NOMO-1 treated with DMSO at 0.1 percent for 48 hours (cell line): ENCODE measurements at regions not wholly inside any gene's neighbourhood (a gene's known extent, or its start where the extent isn't known, plus 50 kb on each side); places are given as distances from the start of the nearest gene placed in this dataset.
"Not testable (repeated sequence)": the region's sequence is repeated elsewhere in the genome, so short reads cannot be mapped to it uniquely, and the experiment has no call there.

Experiments used
- DNase-seq: peaks from one replicate; lab custom pipeline; 2025; ENCODE audit not compliant: unreplicated experiment; lab: John Stamatoyannopoulos, UW

DNA sequence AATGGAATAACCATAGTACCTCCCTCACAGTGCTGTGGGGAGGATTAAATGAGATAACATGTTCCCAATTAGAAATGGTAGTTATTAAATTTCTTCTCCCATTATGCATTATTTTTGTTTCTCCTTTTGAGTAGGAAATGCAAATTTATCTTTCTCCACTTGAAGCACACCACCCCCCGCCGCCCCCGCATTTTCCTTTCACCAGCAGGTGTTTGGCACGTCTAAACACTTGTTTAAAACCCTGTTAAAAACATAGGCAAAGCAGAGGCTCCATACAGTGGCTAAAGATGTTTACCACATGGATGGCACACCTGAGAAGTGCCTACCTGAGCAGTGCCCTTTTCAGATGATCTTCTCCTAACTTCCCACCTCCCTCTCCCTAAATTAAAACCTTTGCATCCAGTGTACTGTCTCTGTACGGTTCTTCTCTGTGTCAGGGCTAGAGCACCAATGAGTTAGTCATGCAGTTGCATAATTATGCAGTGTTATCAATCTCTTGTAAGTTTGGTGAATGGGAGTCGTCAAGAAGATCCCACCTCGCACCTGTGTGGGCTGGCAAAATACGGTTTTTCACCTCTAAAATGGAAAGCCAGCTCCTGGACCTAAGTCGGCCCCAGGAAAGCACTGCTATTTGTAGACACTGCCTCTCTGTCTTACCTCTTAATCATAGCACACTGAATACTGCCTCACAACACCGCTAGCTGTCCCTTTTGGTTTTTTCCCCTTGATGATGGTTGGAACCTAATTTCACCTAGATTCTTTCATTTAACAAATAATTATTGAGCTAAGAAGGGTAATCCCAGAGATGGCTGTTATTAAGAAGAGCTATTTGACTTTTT is 122.0 kb downstream of the CT47B1 start:
- no peak for DNase-seq

DNA sequence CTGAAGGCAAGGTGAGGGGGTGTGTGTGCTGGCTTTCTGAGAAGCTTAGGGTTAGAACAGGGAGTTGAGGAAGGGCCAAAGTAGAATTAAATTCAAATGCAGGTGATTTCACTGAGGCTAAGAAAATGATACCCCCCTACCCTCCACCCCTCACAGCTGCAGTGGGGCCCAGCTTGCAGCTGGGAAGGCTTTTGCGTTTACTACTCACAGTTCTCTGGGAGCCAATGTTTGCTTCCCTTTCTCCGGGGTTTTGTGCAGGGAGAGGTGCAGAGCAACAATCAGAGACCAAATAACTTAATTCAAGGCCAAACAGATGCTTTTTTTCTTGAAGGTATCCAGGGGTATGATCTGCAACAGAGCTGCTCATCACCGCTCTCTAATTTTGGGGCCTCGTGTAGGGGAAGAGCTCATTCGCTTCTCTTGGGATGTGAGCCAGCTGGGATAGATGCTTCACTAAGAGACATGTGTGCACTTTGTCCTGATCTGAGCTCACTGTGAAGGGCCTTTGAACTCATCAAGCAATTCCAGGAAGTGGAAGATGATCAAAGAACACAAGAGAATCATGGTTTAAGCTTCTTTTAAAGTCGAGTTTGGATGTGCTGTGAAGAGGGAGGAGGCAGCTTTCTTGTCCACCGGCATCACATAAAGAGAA is 122.7 kb upstream of the C1GALT1C1 start:
- DNase-seq = no peak

DNA sequence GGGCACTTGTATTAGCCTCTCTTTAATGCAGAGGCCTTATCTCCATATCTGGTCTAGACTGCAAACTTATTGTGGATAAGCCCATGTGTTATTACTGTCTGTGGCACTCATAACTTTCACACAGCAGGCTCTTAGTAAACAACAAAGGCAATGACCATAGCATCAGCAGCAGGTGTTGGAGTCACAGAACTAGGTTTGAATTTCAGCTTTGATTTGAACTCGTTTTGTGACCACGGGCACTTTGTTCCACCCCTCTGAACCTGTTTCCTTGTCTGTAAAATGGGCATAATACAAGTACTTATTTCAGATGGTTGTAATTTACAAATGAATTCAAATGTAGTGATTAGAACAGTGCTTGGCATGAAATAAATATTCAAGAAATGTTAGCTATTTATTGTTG is 121.8 kb upstream of the C1GALT1C1 start:
- no peak for DNase-seq

DNA sequence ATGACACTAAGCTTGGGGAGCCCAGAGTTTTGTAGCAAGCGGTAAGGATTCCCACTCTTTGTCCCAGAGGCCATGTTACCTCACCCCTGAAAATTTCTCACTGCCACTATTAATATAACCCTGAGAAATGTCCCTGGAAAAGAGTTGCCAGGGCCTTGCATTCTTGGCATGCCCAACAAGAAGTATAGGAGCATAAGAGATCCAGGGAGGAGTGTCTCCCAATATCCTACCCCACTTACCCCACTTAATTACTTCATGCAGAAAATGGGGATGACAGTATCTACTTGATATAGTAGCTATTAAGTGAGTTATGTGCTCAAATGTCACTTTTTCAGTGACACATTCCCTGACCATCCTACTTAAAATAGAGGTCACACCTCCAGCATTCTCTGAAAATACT is 120.5 kb upstream of the C1GALT1C1 start:
- DNase-seq = no peak

DNA sequence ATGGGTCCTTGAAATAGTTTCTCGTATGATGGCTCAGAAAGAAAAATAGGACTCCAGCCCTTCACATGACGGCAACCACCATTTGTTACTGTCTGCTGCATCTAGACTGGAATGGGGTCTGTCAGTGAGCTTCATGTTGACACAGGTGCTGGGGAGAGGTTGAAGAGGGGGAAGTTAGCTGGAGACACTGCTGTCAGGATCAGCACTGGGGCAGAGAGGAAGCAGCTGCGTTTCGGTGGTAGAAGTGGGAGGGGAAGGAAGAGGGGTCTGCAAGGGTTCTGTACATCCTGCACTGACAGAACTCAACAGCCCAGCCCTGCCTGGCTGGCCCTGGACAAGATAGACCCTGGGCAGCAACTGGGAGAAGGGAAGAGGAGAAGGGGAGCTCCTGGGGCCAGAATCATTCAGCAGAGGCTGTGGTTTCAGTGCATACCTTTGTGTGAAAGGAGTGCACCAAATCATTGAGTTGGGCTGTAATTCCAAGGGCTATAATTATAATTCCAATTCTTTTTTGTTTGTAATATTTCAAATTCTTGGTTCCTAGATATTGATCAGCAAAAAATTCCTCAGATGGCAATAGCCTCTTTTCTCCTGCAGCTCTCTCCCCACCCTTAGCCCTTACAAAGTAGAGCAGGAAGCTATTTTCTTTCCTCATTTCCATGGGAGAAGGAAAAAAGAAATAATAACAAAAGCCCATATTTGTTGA is 119.4 kb upstream of the C1GALT1C1 start:
- DNase-seq = peak; percentile 2

DNA sequence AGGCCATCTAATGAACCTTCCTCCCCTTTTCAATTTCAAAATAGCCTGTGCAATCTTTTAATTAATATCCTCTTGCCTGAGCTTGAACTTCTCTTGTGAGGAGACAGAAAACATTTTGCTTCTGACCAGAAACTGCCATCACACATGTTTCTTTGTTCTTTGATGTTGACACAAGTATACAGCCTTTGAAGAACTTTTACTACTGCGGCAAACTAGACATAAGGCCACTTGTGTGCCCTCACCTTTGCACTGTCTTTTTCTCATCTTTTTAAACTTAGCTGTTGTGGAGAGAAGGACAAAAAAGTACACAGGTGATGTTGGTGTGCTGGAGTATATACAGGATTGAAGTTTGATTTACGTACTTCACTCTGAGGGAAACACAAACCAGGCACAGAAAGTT is 116.3 kb upstream of the C1GALT1C1 start:
- DNase-seq = no peak

DNA sequence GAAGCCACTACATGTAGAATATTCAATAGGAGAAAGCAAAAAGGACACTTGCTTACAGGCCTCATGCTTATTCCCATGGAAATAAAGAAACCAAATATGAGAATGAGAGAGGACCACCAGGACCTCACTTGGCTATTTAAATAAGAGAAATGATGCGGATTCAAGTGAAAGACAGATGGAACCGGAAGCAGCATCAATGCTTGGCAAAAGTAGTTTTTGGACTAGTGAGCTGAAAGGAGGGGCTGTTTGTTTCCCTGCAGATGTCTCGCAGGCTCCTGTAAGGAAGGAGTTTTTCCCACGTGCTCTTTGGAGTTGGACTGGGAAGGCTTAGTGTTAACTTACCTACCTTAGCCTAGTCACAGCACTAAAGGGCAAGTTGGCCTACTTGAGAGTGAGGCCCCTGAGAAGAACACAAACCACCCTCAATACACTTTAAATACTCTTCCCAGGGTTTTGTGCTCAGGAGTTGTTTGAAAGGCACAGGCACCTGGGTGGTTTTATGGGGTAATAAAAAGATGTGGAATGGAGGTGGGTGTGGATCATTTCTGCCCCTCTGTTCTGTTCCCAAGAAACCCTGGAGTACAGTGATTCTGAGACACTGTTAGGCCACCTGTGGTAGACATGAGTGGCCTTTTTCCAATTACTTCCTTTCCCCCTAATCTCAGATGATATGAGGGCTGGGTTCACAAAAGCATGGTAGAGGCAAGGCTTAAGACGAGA is 113.3 kb upstream of the C1GALT1C1 start:
- DNase-seq = no peak

DNA sequence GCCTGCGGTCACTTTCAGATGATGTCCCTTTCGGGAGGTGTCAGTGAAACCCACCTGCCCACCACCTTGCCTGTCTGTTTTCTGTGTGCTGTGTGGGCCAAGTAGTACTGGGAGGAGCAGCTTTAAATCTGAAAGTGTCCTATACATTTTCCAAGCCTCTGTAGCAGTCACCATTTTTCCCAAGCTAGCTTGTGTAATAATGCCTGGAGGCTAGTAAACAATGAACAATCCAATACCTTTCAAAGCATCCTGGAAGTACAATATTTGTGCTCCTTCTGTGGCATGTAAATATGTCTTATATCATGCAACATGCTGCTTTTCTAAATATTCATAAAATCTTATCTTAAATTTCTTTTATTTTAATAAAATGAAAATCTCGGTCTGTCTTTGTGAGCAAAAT is 111.6 kb upstream of the C1GALT1C1 start:
- DNase-seq = no peak

DNA sequence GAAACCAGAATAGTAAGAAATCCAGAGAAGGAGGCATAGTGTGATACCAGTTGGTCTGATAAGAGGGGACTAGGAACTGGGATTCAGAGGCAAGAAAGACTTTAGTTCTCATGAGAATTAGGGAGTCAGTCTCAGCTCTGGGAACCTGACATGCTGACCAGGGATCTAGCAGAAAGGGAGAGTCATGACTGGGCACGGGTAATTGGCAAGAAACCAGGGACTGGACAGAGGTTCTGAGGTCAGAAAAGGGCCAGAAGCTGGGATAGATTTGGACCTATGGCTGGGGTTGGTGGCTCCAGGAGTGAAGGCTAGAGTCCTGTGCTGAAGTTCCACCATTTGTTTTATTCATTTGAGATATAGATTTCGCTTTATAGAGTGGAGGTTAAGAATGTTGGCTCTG is 110.2 kb upstream of the C1GALT1C1 start:
- no peak for DNase-seq

DNA sequence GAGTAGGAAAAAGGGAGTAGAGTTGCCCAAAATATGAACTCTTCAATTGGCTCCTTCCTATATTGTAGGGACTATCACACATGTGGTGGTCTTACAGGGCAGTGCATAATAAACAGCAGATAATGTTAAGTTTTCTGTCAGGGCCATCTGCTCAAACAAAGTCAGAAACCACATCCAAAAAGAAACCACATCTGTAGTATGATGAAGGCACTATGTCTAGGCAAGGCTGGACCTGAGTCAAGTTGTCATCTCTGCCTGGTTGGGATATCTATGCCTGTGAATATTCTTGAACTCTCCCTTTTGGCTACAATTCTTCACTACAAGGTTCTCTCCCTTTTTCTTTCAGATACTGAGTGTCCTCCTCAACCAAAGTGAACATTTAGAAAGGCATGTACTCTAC is 109.4 kb upstream of the C1GALT1C1 start:
- DNase-seq = no peak

DNA sequence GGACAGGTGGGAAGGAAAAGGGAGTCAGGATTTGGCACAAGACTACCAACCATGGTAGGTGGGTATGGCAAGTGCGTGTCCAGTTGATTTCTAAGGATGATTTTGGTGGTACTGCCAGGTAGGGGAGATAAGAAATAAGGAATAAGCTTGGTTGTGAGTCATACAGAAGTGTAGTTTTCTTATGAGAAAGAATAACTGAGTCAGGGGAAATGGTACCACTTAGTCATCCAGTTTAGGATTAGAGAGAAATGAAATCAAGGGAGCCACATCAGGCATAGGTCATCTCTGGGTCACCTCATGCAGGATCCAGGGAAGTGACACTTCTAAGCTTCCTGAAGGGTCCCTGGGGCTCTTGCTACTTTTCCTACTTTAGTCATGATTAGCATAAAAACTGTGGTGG is 107.1 kb upstream of the C1GALT1C1 start:
- no peak for DNase-seq

DNA sequence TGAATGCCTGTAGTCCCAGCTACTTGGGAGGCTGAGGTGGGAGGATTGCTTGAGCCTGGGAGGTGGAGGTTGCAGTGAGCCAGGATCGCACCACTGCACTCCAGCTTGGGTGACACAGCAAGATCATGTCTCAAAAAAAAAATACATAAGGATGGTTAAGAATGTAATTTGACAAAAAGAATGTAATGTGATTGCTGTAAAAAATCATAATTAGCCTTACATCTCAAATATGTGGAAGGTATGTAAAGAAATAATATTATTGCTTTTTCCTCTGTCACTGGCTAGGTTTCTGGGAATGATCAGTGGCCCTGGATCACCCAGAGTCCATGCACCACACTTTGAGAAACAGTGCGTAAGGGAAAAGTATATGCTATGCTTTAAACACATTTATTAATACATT is 106.1 kb upstream of the C1GALT1C1 start:
- no peak for DNase-seq

DNA sequence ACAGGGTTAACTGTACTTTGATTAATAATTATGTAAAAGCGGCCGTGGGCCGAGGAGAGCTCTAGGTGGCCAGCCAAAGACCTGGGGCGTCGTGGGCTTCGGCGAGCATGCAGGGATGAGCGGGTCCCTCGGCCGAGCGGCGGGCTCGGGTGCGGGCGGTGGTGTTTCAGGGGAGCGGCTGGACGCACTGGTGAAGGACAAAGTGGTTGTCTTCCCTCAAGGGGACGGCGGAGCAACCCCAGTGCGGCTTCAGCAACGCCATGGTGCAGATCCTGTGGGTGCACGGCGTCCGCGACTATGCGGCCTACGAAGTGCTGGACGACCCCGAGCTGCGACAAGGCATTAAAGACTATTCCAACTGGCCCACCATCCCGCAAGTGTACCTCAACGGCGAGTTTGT is 103.0 kb upstream of the C1GALT1C1 start:
- no peak for DNase-seq

DNA sequence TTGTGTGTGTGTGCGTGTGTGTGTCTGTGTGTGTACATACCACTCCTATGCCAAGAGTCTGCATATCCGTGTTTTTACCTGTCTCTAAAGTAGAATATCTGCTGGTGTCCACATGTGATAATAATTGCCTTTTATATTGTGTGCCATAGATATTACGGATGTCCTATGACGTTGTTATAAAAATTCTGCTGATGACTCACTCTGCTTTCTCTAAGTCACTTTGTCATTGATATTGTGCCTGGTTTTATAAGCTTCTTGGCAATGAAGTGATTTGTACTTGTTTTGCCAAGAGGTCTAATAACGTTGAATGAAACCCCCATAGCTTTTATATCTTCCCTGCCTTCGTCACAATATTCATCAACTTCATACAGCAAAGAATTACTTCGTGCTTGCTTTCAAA is 102.6 kb upstream of the C1GALT1C1 start:
- DNase-seq = no peak

DNA sequence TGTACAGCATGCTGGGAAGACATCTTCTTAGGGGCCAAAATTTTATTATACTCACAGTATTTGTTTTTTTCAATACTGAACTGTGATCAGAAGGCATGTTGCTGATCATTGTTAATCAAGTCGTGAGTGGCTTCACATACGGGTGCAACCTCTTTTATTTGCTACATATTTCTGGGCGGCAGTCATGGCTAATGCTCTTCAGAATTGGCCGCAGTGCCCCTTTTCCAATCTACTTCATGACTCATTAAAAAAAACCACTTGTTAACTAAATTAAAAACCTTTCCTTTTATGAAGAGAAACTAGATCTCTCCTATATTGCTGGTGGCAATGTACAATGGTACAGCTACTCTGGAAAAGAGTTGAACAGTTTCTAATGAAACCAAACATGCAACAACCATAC is 101.5 kb upstream of the C1GALT1C1 start:
- no peak for DNase-seq

DNA sequence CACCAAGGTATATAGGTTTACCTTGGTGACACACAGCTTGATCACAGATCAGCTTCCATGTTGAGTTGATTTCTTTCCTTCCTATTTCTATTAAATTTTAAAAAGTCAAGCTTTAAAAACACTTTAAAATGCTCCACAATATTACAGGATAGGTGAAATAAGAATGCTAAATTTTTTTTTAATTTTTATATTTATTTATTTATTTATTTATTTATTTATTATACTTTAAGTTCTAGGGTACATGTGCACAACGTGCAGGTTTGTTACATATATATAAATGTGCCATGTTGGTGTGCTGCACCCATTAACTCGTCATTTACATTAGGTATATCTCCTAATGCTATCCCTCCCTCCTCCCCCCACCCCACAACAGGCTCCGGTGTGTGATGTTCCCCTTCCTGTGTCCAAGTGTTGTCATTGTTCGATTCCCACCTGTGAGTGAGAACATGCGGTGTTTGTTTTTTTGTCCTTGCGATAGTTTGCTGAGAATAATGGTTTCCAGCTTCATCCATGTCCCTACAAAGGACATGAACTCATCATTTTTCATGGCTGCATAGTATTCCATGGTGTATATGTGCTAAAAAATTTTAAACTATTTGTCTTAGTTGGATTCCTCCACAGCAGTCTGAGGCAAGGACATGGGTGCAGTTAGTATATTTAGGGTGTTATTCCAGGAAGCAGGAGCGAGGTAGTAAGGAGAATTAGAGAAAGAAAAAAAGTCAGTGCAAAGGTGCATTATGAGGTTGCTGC is 99.8 kb upstream of the C1GALT1C1 start:
- DNase-seq = not testable (repeated sequence)

DNA sequence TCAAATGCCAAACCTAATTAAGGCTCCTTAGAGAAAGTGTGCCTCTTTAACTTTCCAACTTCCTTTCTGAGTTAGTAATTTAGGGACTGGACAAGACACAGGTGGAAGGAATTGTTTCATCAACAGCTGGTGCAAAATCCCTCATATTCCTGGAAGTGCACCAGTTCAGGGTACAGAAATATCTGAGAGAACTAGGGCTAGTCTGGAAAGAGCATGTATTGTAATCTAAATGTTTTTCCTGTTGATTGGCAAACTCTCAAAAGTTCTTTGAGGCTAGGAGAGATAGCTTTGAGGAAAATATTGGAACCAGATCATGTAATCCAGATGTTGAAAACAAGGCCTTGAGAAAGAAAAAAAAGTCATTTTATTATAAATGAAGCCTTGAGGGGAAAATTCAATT is 98.1 kb upstream of the C1GALT1C1 start:
- DNase-seq = no peak

DNA sequence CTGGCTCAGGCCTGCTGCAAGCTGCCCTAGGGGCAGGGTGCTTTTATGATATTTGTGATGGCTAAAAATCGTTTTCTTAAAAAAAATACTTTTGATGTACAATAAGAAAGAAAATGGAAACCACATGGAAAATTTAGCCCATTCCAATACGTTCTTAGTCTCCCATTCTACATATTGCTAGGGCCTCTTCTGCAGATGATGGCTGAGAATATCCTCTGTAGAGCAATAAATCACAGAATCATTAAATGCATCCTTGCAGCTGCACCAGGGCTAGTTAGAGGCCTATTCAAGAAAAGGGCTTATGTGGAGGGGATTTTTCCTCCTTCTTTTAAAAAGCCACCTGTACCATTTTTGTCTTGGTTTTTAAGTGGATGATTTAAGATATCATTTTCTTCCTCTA is 97.6 kb upstream of the C1GALT1C1 start:
- DNase-seq = no peak

DNA sequence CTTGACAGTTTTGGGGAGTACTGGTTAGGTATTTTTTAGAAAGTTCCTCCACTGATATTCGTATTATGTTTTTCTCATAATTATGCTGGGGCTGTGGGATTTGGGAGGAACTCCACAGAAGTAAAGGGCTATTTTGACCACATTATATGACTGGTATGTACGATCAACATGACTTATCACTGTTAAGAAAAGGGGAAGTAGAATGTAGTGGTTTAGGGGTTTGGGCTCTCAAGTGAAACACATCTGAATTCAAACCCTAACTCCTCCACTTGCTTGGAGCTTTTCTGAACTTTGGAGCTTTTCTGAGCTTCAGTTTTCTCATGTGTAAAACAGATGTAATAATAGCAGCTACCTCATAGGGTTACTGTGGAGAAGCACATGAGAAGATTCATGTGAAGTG is 96.4 kb upstream of the C1GALT1C1 start:
- peak; percentile 71 for DNase-seq

DNA sequence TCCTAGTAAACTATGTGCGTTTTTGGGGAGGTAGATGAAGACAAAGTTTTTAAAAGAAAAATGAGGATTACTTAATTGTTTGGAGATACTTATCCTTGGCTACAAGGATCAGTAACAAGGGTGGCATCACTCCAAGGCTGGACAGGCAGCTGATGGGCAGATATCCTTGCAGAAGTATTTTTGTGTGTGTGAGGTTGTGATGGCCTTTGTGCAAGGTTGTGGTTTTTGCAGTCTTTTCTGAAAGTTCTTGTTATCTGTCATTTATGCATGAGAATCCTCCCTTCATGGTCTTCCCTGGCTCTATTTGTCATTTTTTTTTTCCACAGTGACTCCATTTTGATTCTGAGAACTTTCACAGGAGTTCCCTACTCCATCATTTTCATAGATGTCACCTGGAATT is 96.0 kb upstream of the C1GALT1C1 start:
- DNase-seq = no peak

DNA sequence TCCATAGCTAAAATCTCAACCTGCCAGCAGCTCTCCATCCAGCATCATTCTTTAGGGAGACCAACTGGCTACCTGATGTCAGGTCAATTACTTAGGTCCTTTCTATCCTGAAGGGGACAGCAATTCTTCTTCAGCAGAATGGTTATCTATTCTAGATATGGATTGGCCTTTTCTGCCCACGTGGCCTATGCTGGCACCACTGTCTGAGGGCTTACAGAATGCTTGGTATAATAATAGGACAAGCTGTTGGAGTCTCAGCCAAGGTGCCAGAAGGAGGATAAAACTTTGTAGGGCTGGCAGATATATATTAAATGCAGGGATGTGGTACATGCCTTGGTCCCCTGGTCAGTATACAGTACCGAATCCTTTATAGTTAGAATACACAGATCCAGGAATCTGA is 89.8 kb upstream of the C1GALT1C1 start:
- DNase-seq = no peak
